Prostate gland (tissue), 2 donors: ENCODE measurements at regions not wholly inside any gene's neighbourhood (a gene's known extent, or its start where the extent isn't known, plus 50 kb on each side); places are given as distances from the start of the nearest gene placed in this dataset.

Experiments
- POLR2A ChIP-seq: fragments of 450-650 bp; IDR thresholded peaks from one replicate; pipeline ENCODE4 v1.6.1; 2016; ENCODE audit warnings: antibody characterized with exemption, mild to moderate bottlenecking
- TF ChIP-seq, protein P1 (sequence below), 4 experiments: fragments of 200-600 bp in 2 of 4; fragments of 450-650 bp in 2 of 4; sonication (generic) in 2 of 4; IDR thresholded peaks; 1 replicate in 3 of 4; 2 replicates in 1 of 4; pipeline ENCODE4 v1.5.1; 2016 to 2019; ENCODE audit warnings: antibody characterized with exemption in 4 of 4, mild to moderate bottlenecking in 2 of 4, moderate library complexity in 2 of 4

DNA sequence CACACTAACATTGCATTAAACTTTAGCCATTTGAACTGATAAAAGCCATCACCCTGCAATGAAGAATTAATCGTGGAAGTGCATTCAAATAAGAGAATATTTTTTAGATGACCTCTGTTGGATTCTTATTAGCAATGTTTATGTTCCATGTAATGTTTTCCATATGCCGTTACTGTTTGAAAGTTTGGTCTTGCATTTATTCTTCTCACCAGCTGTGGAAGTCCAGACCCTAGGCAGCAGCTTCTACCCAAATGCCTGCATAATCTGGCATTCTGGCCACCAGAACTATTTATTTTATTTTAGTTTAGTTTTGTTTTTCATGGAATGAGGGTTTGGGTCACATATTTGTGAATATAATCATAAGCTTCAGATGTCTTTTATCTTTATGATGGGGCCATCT is 140.4 kb downstream of the SAMD5 start:
- TF ChIP-seq, protein P1, sequence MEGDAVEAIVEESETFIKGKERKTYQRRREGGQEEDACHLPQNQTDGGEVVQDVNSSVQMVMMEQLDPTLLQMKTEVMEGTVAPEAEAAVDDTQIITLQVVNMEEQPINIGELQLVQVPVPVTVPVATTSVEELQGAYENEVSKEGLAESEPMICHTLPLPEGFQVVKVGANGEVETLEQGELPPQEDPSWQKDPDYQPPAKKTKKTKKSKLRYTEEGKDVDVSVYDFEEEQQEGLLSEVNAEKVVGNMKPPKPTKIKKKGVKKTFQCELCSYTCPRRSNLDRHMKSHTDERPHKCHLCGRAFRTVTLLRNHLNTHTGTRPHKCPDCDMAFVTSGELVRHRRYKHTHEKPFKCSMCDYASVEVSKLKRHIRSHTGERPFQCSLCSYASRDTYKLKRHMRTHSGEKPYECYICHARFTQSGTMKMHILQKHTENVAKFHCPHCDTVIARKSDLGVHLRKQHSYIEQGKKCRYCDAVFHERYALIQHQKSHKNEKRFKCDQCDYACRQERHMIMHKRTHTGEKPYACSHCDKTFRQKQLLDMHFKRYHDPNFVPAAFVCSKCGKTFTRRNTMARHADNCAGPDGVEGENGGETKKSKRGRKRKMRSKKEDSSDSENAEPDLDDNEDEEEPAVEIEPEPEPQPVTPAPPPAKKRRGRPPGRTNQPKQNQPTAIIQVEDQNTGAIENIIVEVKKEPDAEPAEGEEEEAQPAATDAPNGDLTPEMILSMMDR (IDR thresholded peaks at IDR 0.05), result no peak
- no peak for TF ChIP-seq POLR2A
